Mucosa of descending colon (tissue), 3 donors: ENCODE measurements at regions not wholly inside any gene's neighbourhood (a gene's known extent, or its start where the extent isn't known, plus 50 kb on each side); places are given as distances from the start of the nearest gene placed in this dataset.

Source experiments
- ATAC-seq: fragments of 200-7000 bp; cut with Tn5 transposase; one replicate; pipeline ENCODE4 v1.9.1; 2020; ENCODE audit warnings: mild to moderate bottlenecking, moderate library complexity
- DNase-seq, 3 donors: peaks; one replicate each; pipeline ENCODE4 v3.0.0-alpha.2; 2020
- H3K36me3 ChIP-seq: fragments of 200-600 bp; one replicate; pipeline ENCODE4 v1.8.0; 2021; ENCODE audit warnings: low read depth, mild to moderate bottlenecking
- H3K4me1 ChIP-seq: fragments of 200-600 bp; one replicate; pipeline ENCODE4 v1.8.0; 2021; ENCODE audit warnings: low read depth, mild to moderate bottlenecking
- H3K4me3 ChIP-seq: fragments of 200-600 bp; one replicate; pipeline ENCODE4 v1.8.0; 2021; ENCODE audit warnings: mild to moderate bottlenecking
- H3K9me3 ChIP-seq: fragments of 200-600 bp; one replicate; pipeline ENCODE4 v1.8.0; 2021; ENCODE audit warnings: mild to moderate bottlenecking
- intact Hi-C, 2 donors: fragments of 100-400 bp; cut with DNase I in 1 of 2; cut with micrococcal nuclease in 1 of 2; formaldehyde crosslinking; loops; one replicate each; pipeline versions ENCODE4 v1.11.0 to v1.11.1; 2022; cut with DNase I, micrococcal nuclease
- TF ChIP-seq, protein P1 (sequence below): fragments of 200-600 bp; IDR thresholded peaks from one replicate; pipeline ENCODE4 v1.8.0; 2022; ENCODE audit warnings: antibody characterized with exemption, mild to moderate bottlenecking
- donor health status: DM: no; HTN: no; CAD: no; lungs with moderate emphysema.
- donor health status: DM: no; HTN: no; CAD: no.
- donor health status: DM: no; HTN: yes; CAD: no.

DNA sequence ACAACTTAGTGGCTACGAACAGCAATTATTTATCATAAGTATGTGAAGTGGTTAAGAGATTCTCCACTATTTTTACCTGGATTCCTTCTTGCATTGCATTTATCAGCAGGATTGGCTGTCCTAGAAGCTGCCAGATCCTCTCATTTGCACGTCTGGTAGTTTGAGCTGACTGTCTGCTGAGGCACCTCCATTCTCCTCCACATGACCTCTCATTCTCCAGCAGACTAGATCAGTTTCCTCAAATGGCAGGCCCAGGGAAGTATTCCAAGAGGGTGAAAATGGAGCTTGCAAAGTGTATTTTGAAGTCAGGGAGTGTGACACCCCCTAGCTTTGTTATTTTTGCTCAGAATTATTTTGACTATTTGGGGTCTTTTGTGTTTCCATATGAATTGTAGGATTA lies 870.1 kb downstream of the CDH11 start:
- no peak for ATAC-seq

GRCh38 chr16:64250866-64251265 lies 871.0 kb downstream of the CDH11 start:
- TF ChIP-seq, protein P1, sequence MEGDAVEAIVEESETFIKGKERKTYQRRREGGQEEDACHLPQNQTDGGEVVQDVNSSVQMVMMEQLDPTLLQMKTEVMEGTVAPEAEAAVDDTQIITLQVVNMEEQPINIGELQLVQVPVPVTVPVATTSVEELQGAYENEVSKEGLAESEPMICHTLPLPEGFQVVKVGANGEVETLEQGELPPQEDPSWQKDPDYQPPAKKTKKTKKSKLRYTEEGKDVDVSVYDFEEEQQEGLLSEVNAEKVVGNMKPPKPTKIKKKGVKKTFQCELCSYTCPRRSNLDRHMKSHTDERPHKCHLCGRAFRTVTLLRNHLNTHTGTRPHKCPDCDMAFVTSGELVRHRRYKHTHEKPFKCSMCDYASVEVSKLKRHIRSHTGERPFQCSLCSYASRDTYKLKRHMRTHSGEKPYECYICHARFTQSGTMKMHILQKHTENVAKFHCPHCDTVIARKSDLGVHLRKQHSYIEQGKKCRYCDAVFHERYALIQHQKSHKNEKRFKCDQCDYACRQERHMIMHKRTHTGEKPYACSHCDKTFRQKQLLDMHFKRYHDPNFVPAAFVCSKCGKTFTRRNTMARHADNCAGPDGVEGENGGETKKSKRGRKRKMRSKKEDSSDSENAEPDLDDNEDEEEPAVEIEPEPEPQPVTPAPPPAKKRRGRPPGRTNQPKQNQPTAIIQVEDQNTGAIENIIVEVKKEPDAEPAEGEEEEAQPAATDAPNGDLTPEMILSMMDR = no peak
- no peak for ATAC-seq
- H3K36me3 ChIP-seq = no peaks in the 10 kb centered on the region
- no peaks in the 10 kb centered on the region for H3K9me3 ChIP-seq
- no peak for DNase-seq
- H3K4me3 ChIP-seq = no peak overlapping the region
- intact Hi-C loops = no loop called here
- no peaks in the 10 kb centered on the region for H3K4me1 ChIP-seq

More for the DNA sequence above, 870.1 kb downstream of the CDH11 start:
- DNase-seq = no peak
- no peak overlapping the region for H3K4me3 ChIP-seq
- intact Hi-C loops = no loop called here
- H3K36me3 ChIP-seq = no peaks in the 10 kb centered on the region
- no peaks in the 10 kb centered on the region for H3K4me1 ChIP-seq
- H3K9me3 ChIP-seq = no peaks in the 10 kb centered on the region
- TF ChIP-seq, protein P1 = no peak

DNA sequence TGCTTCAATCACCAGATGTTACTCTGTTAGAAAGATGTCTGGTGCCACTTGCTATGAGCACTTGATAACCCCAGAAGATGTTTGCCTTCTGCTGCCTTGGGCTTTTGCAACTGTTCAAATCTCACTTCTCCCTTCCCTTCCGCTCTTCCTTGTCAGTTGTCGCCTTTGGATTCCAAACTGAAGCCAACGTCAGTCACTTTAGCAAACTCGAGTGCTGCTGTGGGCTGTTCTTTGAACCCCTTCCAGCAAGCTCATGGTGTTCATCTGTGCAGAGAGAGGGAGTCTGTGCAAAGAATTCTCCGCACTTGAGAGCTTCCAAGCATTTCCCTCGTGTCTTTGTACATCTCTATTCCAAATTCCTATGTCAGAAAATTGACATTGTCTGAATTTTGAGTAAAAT lies 879.4 kb downstream of the CDH11 start:
- H3K4me3 ChIP-seq = no peak overlapping the region
- ATAC-seq (no peak), DNase-seq (no peak)
- TF ChIP-seq, protein P1 = no peak
- peaks cover 2% of the 10 kb centered on the region for H3K9me3 ChIP-seq
- no peaks in the 10 kb centered on the region for H3K4me1 ChIP-seq
- H3K36me3 ChIP-seq = no peaks in the 10 kb centered on the region
- intact Hi-C loops = no loop called here

- H3K36me3 ChIP-seq = no peaks in the 10 kb centered on the region
- peaks cover 2% of the 10 kb centered on the region for H3K9me3 ChIP-seq
- ATAC-seq = no peak
- intact Hi-C loops = no loop called here
- H3K4me3 ChIP-seq = no peak overlapping the region
- DNase-seq = no peak
- TF ChIP-seq, protein P1 = no peak
- H3K4me1 ChIP-seq = no peaks in the 10 kb centered on the region
These were observed 881.3 kb downstream of the CDH11 start for GRCh38 chr16:64240586-64240985.

DNA sequence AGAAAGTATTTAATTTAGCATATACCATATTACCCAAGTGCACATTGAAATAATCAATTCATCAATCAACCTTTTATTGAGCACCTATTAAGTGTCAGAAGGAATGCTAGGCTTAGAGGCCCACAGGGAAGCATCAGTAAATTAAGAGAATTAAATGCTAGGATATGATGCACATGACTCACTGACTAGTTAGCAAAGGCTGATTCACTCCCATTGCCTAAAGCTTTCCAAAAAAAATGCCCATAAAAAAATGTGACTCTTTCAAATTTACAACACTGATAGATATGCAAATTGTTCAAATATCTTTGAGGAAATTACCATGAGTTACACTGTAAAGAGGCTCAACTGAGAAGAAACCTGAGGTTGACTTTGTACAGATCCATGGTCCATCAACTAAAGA lies 883.3 kb downstream of the CDH11 start:
- H3K4me1 ChIP-seq = no peaks in the 10 kb centered on the region
- intact Hi-C loops = no loop called here
- no peaks in the 10 kb centered on the region for H3K36me3 ChIP-seq
- no peak for DNase-seq
- H3K9me3 ChIP-seq = no peaks in the 10 kb centered on the region
- no peak for ATAC-seq
- H3K4me3 ChIP-seq = no peak overlapping the region
- TF ChIP-seq, protein P1 = no peak

- DNase-seq = no peak
- no peaks in the 10 kb centered on the region for H3K9me3 ChIP-seq
- H3K4me3 ChIP-seq = no peak overlapping the region
- no peaks in the 10 kb centered on the region for H3K36me3 ChIP-seq
- TF ChIP-seq, protein P1 = no peak
- H3K4me1 ChIP-seq = no peaks in the 10 kb centered on the region
- intact Hi-C loops = no loop called here
- ATAC-seq = no peak
These were observed 885.5 kb downstream of the CDH11 start for GRCh38 chr16:64236316-64236715.
